NCI-H1417 (cell line): ENCODE measurements at regions not wholly inside any gene's neighbourhood (a gene's known extent, or its start where the extent isn't known, plus 50 kb on each side); places are given as distances from the start of the nearest gene placed in this dataset.
A peak's percentile ranks its signal among the peaks of the same experiment; 100 is the strongest.

Source experiments
- DNase-seq, 3 experiments: peaks; one replicate each; lab custom pipeline; 2025; lab: John Stamatoyannopoulos, UW

DNA sequence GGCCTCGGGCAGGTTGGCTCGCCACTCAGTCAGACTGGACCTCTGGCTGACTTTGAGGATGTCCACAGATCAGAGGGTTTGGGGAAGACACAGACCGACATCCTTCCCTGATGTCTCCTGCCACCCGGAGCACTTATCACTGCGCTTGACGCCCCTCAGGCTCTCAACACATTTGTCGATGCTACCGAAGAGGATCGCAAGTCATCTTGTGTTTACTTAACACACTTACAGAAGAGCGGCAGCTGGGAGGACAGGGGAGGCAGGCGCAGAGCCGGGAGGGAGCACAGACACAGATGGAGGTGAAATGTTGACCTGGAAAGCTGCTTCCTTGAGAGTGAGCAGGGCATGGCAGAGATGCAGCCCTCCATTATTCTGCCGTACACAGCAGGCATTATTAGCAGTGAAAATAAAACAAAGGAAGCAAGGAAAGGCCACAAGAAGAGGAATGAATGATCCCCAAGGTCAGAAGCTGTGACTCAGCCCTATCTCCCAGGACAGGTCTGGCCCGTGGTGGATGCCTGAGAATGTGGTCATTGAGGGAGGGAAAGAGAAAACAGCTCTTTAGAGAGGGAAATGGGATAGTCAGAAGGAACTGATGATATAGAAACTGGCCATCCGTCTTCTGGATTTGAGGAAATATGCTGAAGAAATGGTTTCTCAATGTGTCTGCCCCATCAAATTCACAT is 549.5 kb upstream of the ARGLU1 start:
- DNase-seq: peak in 2 of 3 experiments; percentile 19 to 24

DNA sequence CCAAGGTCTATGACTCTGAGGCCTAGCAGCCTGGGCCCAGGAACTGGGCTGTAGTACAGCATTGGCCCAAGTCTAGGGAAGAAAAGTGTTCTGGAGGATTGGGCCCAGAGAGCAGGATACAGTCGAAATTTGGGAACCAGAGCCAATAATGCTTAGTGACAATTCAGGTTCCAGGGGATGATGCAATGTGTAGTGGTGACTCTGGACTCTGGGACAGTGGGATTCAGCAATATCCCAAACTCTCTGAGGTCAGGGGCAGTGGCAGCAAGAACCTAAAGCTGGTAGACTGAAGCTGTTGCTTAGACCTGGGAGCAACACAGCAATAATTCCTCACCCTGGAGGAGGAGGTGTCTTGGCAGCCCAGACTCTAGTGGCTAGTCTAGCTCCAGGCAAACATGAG is 545.5 kb upstream of the ARGLU1 start:
- DNase-seq: no peak

- no peak for DNase-seq
Measured at GRCh38 chr13:107111248-107111647, 543.3 kb upstream of the ARGLU1 start.

DNA sequence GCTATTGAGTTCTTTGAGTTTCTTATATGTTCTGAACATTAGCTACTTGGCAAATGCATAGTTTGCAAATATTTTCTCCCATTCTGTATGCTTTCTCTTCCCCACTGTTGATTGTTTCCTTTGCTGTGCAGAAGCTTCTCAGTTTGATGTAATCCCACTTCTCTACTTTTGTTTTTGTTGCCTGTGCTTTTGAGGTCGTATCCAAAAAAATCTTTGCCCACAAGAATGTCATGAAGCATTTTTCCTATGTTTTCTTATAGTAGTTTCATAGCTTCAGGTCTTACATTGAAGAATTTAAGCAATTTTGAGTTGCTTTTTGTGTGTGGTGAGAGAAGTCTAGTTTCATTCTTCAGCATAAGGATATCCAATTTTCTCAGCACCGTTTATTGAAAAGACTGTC is 536.7 kb upstream of the ARGLU1 start:
- no peak for DNase-seq

- no peak for DNase-seq
Measured at GRCh38 chr13:107102676-107103075, 534.7 kb upstream of the ARGLU1 start.

DNA sequence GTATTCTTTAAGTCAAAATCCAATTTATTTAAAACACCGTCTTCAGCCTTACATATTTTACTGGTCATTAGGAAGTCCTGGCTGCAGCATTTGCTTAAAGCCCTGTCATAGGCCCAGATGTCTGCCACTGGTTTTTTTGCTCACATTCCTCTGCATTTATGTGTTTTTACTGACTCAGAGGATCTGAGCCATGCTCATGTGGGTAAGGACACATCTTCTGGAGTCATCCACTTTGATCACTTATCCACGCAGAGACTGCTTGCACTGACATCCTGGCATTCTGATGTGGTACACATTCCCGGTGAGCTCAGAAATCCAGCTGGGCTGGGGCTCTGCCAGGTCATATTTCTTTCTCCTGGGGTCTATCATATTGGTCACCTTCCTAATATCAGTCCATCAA is 531.7 kb upstream of the ARGLU1 start:
- no peak for DNase-seq

DNA sequence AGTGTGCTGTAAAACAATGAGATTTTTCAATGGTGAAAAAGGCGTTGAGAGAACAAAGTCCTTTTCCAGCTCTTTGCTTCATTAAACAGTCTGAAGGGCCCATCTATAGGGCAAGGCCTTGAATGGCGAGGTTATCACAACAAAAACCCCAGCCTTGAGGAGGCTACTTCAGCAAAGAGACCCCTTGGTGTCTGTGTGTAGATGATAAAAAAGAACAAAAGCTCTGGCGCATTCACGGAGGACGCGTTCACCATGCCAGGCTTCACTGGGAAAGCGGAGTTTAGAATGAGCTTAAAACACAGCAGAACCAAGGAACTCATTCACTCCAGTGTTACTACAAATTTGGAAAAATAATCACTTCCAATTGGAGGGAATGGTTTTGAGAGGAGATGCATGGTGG is 530.0 kb upstream of the ARGLU1 start:
- DNase-seq: peak in 1 of 3 experiments; percentile 14

GRCh38 chr13:107095876-107096275 is 527.9 kb upstream of the ARGLU1 start:
- DNase-seq: no peak

DNA sequence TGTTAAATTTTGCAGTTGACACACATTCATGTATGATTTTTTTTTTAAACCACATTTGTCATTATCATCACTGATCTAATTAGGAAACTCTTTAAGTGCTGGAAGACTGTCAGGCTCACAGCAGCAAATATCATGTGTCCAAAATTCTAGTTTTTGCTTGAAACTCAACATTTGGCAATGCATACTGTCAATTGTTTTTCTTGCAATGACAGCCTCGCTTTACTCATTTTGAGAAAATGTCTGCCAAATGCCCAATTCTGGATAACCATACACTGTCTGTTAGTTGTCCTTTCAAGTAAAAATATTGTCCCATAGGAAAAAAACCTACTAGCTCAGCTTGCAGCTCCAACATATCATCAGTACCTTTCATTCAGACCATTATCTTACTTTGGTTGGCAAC is 523.9 kb upstream of the ARGLU1 start:
- no peak for DNase-seq

GRCh38 chr13:107091428-107091827 is 523.5 kb upstream of the ARGLU1 start:
- DNase-seq: no peak

GRCh38 chr13:107088061-107088460 is 520.1 kb upstream of the ARGLU1 start:
- DNase-seq: no peak

- no peak for DNase-seq
Measured at GRCh38 chr13:107079423-107080049, 511.6 kb upstream of the ARGLU1 start.

DNA sequence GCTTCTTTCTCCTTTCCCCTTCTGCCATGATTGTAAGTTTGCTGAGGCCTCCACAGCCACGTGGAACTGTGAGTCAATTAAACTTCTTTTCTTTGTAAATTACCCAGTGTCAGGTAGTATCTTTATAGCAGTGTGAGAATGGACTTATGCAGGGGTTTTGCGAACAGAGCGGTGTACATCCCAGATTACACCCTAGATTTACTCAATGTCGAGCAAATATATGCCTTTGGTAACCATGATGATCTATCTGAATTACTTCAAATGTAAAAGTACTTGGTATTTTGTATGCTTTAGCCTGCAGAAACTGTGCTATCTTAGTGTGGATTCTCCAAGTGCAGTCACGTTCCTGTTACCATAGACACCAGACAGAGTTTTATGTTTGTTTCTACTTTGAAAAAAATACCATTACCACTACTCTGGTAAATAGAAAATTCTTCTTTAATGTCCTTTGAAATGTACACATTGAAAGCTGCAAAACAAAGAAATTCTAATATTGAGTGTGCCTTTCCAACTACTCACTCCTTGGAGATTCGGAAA is 510.4 kb upstream of the ARGLU1 start:
- DNase-seq: no peak

GRCh38 chr13:107076801-107077200 is 508.9 kb upstream of the ARGLU1 start:
- no peak for DNase-seq

DNA sequence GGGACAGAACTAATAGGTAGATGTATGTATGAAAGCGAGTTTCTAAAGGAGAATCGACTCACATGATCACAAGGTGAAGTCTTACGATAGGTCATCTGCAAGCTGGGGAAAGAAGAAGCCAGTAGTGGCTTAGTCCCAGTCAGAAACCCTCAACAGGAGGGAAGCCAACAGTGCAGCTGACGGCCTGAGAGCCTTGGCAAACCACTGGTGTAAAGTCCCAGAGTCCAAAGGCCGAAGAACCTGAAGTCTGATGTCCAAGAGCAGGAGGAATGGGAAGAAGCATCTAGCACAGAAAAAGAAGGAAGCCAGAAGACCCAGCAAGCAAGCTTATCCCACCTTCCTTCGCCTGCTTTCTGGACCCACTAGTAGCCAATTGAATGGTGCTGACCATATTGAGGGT is 507.6 kb upstream of the ARGLU1 start:
- no peak for DNase-seq

DNA sequence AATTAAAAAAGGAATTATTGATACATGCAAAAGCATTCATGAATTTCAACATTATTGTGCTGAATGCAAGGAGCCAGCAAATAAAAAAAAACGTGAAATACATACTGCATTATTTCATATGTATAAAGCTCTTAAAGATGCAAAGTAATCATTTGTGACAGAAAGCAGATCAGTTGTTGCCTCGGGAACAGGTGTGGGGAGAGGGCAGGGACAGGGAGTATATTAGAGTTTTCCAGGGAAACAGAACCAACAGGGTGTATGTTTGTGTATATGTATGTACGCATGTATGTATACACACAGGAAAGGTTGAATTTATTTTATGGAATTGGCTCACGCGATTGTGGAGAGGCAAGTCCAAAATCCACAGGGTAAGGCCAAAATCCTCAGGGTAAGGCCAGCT is 502.9 kb upstream of the ARGLU1 start:
- DNase-seq: no peak

GRCh38 chr13:107069108-107069776 is 501.3 kb upstream of the ARGLU1 start:
- DNase-seq: peak in 1 of 3 experiments; percentile 33

DNA sequence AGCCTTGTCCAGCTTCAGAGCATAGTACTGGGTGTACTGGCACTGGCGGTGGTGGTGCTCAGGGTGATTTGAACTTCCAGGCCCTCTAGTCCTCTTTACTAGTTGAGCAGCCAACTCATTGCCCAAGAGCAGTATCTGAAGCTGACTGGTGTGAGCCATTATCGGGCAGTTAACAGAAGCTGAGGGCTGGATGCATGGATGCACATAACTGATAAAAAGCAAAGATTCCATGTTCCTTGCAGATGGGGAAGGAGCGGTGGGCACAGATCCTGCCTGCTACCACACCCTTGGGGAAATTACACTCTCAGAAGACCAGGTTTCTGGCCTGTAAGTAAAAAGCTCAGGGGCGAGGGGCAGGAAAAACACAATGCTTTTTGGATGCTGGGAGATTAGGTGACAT is 499.4 kb upstream of the ARGLU1 start:
- no peak for DNase-seq

GRCh38 chr13:107066355-107066754 is 498.4 kb upstream of the ARGLU1 start:
- DNase-seq: no peak

DNA sequence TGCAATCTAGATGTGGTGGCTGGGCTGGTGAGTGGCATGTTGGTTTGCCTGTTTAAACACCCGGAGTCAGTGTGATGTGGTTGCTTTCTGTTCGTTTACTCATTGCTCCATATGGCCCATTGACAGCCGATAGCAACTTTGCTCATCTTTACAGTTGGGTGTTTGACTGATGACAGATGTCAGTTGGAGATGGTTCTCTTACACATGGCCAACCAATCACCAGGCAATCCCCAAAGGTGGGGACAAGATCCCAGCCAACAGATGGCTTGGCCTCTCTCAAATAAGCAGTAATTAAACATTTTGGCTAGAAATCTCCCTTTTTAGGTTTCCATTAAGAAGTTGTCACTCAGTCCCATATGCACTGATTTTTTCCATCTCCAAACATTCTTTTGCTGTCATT is 497.1 kb upstream of the ARGLU1 start:
- DNase-seq: no peak

DNA sequence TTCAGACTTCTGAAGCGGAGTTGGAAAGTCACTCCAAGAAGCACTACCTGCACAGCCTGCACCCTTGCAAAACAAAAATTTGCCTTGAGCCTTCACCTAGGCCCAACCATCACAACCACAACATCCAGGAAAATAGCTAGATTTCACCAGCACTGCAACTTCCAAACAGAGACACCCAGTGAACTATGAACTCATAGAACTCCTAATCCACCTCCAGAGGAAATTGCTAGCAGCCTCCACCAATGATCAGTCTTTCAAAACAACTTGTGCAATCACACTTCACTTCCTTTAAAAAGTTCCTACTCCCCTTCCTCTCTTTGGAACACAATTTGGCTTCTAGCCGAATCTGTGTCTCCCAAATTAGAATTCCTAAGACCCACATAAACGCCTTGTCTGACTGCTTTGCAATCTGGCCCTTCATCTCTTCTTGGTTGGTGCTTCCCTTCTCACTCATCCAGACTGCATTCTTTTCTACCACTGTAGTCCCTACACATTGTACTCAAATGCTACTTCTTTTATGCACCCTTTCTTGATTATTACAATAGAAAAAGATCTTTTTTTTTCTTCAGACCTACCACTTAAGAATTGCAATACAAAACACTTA is 489.2 kb upstream of the ARGLU1 start:
- DNase-seq: no peak

DNA sequence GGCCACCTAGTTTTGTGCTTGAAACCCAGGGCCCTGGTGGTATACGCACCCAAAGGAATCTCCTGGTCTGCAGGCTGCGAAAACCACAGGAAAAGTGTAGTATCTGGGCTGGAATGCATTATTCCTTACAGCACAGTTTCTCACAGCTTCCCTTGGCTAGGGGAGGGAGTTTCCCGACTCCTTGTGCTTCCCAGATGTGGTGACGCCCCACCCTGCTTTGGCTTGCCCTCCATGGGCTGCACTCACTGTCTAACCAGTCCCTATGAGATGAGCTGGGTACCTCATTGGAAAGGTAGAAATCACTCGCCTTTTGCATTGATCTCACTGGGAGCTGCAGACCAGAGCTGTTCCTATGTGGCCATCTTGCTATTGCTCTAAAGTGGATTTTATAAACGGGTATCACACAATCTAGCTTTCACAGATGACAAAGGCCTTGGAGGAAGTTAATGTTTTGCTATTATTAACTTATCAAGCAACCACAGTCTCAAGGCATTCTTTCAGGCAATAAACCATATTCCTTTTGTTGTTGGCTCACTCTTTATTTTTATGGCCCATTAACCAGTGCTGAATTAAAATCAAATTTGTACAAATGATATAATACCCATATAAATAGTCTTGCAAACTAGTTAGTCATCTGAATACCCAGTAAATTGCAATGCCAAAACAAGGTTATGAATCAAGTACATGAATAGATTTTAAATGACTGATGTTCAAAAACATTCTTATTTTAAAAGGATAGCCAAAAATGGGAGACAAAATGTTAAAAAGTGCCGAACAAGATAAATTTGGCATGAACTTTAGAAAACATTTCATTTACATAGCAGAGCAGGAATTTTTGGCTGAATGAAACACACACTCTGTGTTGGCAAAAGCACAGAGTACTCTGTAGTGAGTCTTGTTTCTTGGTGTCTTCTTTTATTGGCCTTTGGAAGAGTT is 475.4 kb upstream of the ARGLU1 start:
- DNase-seq: no peak
